Endothelial cell of hepatic sinusoid (primary cell): ENCODE measurements at regions not wholly inside any gene's neighbourhood (a gene's known extent, or its start where the extent isn't known, plus 50 kb on each side); places are given as distances from the start of the nearest gene placed in this dataset.

ENCODE experiments used
- in situ Hi-C: cut with HindIII; loops from 2 replicates; pipeline ENCODE4 v1.10.0; 2017; ENCODE audit warnings: low sequenced_read_pairs

DNA sequence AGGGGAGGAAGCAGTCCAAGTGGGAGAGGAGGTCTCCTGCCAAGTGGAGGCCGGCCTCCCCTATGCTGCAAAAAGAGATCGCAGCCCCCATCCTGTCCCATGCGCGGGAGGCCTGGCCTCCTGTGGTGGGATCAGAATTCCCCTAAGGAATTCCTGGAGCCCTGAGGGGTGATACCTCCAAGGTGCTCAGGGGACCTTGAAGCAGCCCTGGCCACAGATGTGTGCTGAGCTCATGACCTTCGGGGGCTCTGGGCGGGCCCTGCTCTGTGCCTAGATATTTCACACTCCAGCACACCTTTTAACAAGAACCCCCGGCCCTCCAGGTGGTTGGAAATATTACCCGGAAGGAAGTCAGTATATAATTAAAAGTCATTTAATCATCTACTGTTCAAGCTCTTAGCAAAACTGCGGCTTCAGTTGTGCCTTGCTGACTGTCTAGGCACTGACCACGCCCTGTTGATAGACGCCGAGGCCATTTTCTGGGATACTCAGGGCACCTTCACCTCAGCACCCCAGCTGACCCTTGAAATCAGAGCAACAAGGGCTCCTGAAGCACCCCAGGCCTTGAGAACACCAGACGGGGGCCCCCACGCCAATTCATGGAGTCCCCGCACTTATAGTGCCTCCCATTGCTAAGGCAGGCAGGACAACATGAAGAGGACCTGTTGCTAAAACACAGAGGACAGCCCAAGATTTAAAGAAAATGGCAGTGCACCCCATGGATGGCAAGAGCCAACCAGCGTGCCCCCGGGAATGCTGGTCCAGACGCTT, 119.1 kb downstream of the NDUFA10 start:
- in situ Hi-C loops, result no loop called here

DNA sequence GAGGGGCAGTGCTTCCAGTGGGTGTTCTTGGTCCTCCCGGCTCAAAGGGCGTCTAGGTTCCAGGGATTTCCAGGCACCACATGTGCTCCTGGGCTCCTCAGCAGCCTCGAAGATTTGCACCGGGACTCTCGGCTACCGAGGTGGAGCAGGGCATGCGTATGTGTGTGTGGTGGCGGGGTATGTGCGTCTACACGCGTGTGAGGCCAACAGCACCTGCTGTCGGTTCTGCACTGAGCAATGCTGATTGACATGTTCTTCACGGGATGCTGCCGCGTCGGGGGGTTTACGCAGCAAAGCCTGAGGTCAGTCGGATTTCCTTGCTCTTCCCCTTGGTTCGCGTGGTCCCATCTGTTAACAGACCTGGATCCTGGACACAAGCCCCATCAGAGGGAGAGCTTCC, 119.8 kb downstream of the NDUFA10 start:
- in situ Hi-C loops, result no loop called here

GRCh38 chr2:239904496-239904895, 120.6 kb downstream of the NDUFA10 start:
- in situ Hi-C loops, result no loop called here

DNA sequence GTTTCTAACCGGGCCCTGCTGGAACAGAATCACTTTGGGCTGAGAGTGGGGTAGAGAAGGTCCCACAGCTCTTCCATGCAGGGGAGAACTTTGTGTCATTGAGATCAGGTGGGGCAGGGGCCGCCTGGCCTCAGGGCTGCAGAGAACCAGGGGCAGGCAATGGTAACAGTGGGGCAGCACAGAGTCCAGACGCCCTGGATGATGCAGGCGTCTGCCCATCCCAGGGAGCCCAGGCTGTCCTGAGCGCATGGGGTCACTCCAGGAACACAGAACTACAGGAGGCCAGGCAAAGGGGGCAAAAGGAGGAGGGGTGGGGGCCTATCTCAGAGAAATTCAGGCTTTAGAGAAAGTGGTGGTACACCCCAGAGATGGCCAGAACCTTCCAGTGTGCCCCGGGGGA, 121.3 kb downstream of the NDUFA10 start:
- in situ Hi-C loops, result no loop called here

- in situ Hi-C loops, result no loop called here
These were observed 121.9 kb downstream of the NDUFA10 start for GRCh38 chr2:239903210-239903609.

GRCh38 chr2:239902749-239903201, 122.4 kb downstream of the NDUFA10 start:
- in situ Hi-C loops, result no loop called here

GRCh38 chr2:239898292-239898925, 126.7 kb downstream of the NDUFA10 start:
- in situ Hi-C loops, result no loop called here

GRCh38 chr2:239897596-239898235, 127.4 kb downstream of the NDUFA10 start:
- in situ Hi-C loops, result no loop called here

GRCh38 chr2:239896075-239896474, 129.1 kb downstream of the NDUFA10 start:
- in situ Hi-C loops, result no loop called here

- in situ Hi-C loops, result no loop called here
These were observed 129.5 kb downstream of the NDUFA10 start for GRCh38 chr2:239895669-239896068.

DNA sequence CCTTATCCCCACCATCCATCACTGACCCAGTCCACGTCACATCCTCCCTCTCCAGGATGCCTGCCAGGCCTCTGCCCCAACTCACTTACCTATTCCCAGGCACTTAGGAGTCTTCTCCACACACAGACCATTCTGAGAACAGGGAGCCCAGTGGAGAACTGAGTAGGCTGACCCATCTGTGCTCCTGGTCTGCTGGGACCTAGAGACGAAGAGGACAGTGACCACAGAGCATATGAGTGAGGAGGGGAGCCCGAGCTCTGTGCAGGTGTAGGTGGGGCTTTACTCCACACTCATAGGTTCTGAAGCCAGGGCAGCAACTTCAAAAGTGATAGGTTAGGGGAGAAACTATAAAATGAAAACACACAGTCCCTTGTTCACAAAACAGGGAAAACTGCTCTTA, 130.0 kb downstream of the NDUFA10 start:
- in situ Hi-C loops, result no loop called here

DNA sequence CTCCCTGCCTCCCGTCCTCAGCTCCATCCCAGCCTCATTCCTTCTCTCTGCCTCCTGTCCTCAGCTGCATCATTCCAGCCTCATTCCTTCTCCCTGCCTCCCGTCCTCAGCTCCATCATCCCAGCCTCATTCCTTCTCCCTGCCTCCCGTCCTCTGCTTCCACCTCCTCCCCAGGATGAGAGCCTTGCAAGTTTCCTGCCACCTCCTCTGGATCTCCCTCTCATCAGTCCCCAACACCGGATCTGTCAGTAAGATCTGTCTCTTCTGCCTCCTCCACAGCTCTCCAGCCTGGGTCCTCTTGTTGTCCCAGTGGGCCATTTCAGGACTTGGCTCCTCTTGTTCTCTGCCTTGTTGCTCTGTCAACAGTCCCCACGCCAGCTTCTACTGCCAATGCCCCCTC, 130.9 kb downstream of the NDUFA10 start:
- in situ Hi-C loops, result no loop called here

GRCh38 chr2:239893236-239893515, 132.0 kb downstream of the NDUFA10 start:
- in situ Hi-C loops, result no loop called here

DNA sequence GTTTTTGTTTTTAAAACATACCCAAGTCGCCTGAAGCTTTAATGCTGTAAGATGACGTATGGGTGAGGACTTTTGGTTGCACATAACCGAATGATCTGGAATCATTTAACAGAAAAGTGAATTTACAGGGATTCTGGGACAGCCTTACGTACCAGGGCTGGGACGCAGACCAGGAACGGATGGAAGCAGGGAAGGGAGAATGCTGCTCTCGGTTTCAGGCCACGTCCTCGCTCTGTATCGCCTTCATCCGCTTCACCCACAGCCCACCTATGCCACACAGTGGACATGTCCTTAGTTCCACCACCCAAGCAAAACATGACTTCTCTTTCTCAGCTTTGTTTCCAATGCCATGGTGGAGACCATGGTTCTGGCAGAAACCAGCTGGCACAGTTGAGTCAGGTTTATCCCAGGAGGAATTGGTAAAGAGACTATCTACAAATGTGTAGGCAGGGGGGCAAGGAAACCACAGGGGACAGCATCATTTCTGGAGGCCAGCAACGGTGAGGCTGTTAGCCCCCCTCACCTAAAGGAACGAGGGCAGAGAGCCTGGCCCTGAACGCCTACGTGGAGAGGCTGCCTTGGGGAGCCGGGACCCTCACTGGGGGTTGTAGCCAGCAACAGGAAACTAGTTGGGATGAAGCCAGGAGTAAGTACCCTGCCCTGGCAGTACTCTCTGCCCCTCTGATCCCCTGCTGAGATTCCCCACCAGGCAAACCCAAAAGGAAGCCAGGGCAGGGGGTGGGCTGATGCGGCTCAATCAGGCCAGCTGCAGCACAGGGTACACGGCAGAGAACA, 132.5 kb downstream of the NDUFA10 start:
- in situ Hi-C loops, result no loop called here

DNA sequence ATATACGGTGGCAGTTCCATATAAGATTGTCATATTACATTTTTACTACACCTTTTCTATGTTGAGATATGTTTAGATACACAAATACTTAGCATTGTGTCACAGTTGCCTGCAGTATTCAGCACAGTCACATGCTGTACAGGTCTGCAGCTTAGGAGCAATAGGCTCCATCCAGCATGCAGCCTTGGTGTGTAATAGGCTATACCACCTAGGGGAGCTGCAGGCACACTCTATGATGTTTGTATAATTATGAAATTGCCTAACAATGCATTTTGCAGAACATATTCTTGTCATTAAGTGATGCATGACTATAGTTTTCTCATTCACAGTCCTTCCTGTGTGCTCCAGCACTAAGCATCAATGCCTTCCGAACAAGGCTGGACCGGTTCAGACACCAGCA, 133.4 kb downstream of the NDUFA10 start:
- in situ Hi-C loops, result no loop called here

DNA sequence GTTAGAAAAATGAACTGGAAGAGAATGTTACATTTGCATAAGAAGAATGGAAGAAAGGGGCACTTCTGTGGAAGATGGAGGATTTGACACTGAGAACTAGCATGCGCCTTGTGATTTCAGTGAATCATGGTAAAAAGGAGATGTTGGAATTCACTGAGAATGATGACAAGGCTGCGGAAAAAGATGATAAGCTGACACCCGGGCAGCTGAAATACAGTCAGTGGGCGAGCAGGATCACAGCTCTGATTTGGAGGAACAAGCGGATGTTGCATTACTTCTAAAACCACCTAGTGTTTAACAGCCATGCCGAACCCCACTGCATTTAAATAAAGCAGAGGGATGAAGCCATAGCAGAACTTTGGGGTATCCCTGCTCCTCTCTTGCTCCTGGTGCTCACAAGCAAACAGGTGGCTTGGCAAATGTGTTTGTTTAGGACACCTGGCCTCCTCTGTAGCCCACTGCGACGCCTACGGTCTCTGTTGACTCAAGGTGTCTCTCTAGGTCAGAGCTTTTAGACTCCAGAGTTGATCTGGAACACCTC, 134.9 kb downstream of the NDUFA10 start:
- in situ Hi-C loops, result no loop called here

DNA sequence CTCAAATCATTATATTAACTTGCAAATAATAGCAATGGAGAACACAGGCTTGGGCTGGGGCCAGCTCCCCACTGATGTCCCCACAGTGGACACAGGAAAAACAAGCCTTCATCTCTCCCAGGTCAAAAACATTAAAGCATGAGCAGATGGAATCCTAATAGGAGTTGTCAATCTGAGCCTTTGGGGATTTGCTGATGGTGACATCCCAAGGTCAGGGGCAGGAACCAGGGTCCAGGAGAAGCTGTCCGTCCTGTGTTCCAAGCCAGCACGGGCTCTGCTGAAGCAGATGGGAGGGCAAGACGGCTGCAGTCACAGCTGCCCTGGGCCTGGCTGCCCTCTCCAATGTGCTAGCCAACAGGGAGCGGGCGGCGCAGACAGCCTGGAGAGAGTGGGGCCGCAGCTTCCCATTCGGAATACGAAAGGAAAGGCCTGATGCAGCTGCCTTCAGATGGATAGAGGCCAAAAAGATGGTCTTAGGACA, 135.5 kb downstream of the NDUFA10 start:
- in situ Hi-C loops, result no loop called here

- in situ Hi-C loops, result no loop called here
These were observed 137.5 kb downstream of the NDUFA10 start for GRCh38 chr2:239887604-239888003.

GRCh38 chr2:239886781-239887180, 138.4 kb downstream of the NDUFA10 start:
- in situ Hi-C loops, result no loop called here

- in situ Hi-C loops, result no loop called here
These were observed 140.3 kb downstream of the NDUFA10 start for GRCh38 chr2:239884875-239885274.

GRCh38 chr2:239884051-239884405, 141.1 kb downstream of the NDUFA10 start:
- in situ Hi-C loops, result no loop called here
